H9 (cell line): ENCODE measurements at regions not wholly inside any gene's neighbourhood (a gene's known extent, or its start where the extent isn't known, plus 50 kb on each side); places are given as distances from the start of the nearest gene placed in this dataset.

ENCODE experiments used
- DNase-seq: peaks from one replicate; pipeline ENCODE4 v3.0.0-alpha.2; 2017
- H2AFZ ChIP-seq: one replicate; pipeline ENCODE4 v1.6.1; 2013; ENCODE audit warnings: mild to moderate bottlenecking, low read length, control low read depth, moderate library complexity
- H2AK5ac ChIP-seq: 2 replicates; pipeline ENCODE4 v1.6.1; 2013; ENCODE audit warnings: low read length, control low read depth, mixed read lengths; ENCODE audit not compliant: insufficient read length
- H2BK120ac ChIP-seq: one replicate; pipeline ENCODE4 v1.6.1; 2013; ENCODE audit warnings: low read depth, mild to moderate bottlenecking, low read length, control low read depth, inconsistent platforms; ENCODE audit not compliant: poor library complexity, severe bottlenecking
- H2BK12ac ChIP-seq: 2 replicates; pipeline ENCODE4 v1.6.1; 2013; ENCODE audit warnings: low read length, control low read depth, mixed read lengths, low read depth; ENCODE audit not compliant: insufficient read length
- H2BK15ac ChIP-seq: 2 replicates; pipeline ENCODE4 v1.6.1; 2013; ENCODE audit warnings: low read depth, low read length, control low read depth
- H2BK20ac ChIP-seq: one replicate; pipeline ENCODE4 v1.6.1; 2013; ENCODE audit warnings: low read depth, mild to moderate bottlenecking, low read length, control low read depth, inconsistent platforms; ENCODE audit not compliant: poor library complexity, severe bottlenecking
- H2BK5ac ChIP-seq: 2 replicates; pipeline ENCODE4 v1.6.1; 2013; ENCODE audit warnings: low read length, control low read depth, mixed read lengths; ENCODE audit not compliant: insufficient read length
- H3K14ac ChIP-seq: 2 replicates; pipeline ENCODE4 v1.6.1; 2013; ENCODE audit warnings: low read length, control low read depth; ENCODE audit not compliant: insufficient read depth
- H3K18ac ChIP-seq: 2 replicates; pipeline ENCODE4 v1.6.1; 2013; ENCODE audit warnings: low read depth, mild to moderate bottlenecking, mixed read lengths, low read length, control low read depth; ENCODE audit not compliant: insufficient read length
- H3K23ac ChIP-seq: 2 replicates; pipeline ENCODE4 v1.6.1; 2013; ENCODE audit warnings: low read length, control low read depth, mixed read lengths, low read depth; ENCODE audit not compliant: insufficient read length
- H3K23me2 ChIP-seq: 2 replicates; pipeline ENCODE4 v1.6.1; 2013; ENCODE audit warnings: low read depth, mild to moderate bottlenecking, mixed read lengths, low read length, control low read depth; ENCODE audit not compliant: insufficient read length, poor library complexity, severe bottlenecking
- H3K27ac ChIP-seq: 2 replicates; pipeline ENCODE4 v1.5.1; 2013; ENCODE audit warnings: low read length, control low read depth, mixed read lengths, low read depth; ENCODE audit not compliant: insufficient read length
- H3K27me3 ChIP-seq: 2 replicates; pipeline ENCODE4 v1.6.1; 2013; ENCODE audit warnings: low read length, control low read depth, inconsistent platforms; ENCODE audit not compliant: insufficient read depth
- H3K4ac ChIP-seq: 2 replicates; pipeline ENCODE4 v1.6.1; 2013; ENCODE audit warnings: low read depth, mild to moderate bottlenecking, control low read depth, inconsistent platforms, low read length, moderate library complexity
- H3K4me1 ChIP-seq: 2 replicates; pipeline ENCODE4 v1.6.1; 2013; ENCODE audit warnings: low read length, control low read depth, inconsistent platforms; ENCODE audit not compliant: insufficient read depth
- H3K4me2 ChIP-seq: 2 replicates; pipeline ENCODE4 v1.6.1; 2013; ENCODE audit warnings: low read length, control low read depth, mixed read lengths; ENCODE audit not compliant: insufficient read length, insufficient read depth
- H3K56ac ChIP-seq: 2 replicates; pipeline ENCODE4 v1.6.1; 2013; ENCODE audit warnings: low read depth, mild to moderate bottlenecking, mixed read lengths, low read length, control low read depth; ENCODE audit not compliant: insufficient read length
- H3K79me1 ChIP-seq: 2 replicates; pipeline ENCODE4 v1.6.1; 2013; ENCODE audit warnings: low read depth, mild to moderate bottlenecking, moderate library complexity, low read length, control low read depth, inconsistent platforms; ENCODE audit not compliant: insufficient read depth, poor library complexity, severe bottlenecking
- H3K79me2 ChIP-seq: 2 replicates; pipeline ENCODE4 v1.6.1; 2013; ENCODE audit warnings: low read length, control low read depth, inconsistent platforms; ENCODE audit not compliant: insufficient read depth
- H3K9ac ChIP-seq: 2 replicates; pipeline ENCODE4 v1.6.1; 2013; ENCODE audit warnings: low read length, control low read depth, mixed read lengths; ENCODE audit not compliant: insufficient read length; ENCODE audit errors: extremely low read depth
- H3K9me3 ChIP-seq: one replicate; pipeline ENCODE4 v1.6.1; 2013; ENCODE audit warnings: low read depth, low read length, inconsistent platforms; ENCODE audit not compliant: control insufficient read depth
- H3T11ph ChIP-seq: one replicate; pipeline ENCODE4 v1.6.1; 2013; ENCODE audit warnings: mild to moderate bottlenecking, low read length, control low read depth, inconsistent platforms
- H4K20me1 ChIP-seq: one replicate; pipeline ENCODE4 v1.6.1; 2013; ENCODE audit not compliant: control insufficient read depth, insufficient read length, insufficient read depth
- H4K5ac ChIP-seq: 2 replicates; pipeline ENCODE4 v1.6.1; 2013; ENCODE audit warnings: low read depth, mild to moderate bottlenecking, mixed read lengths, low read length, control low read depth; ENCODE audit not compliant: insufficient read length
- H4K8ac ChIP-seq: replicated peaks from 2 replicates; pipeline ENCODE4 v1.6.1; 2013; ENCODE audit warnings: low read length, control low read depth, mixed read lengths, low read depth; ENCODE audit not compliant: insufficient read length
- H4K91ac ChIP-seq: 2 replicates; pipeline ENCODE4 v1.6.1; 2013; ENCODE audit warnings: low read depth, mild to moderate bottlenecking, moderate library complexity, mixed read lengths, low read length, control low read depth; ENCODE audit not compliant: insufficient read length
- H3K27ac Mint-ChIP-seq, 3 experiments: 2 replicates in 2 of 3; 3 replicates in 1 of 3; pipeline ENCODE4 v1.8.0; 2020 to 2021; ENCODE audit warnings: mixed read lengths in 3 of 3, mild to moderate bottlenecking in 1 of 3, moderate library complexity in 1 of 3
- H3K27me3 Mint-ChIP-seq: 2 replicates; pipeline ENCODE4 v1.8.0; 2021; ENCODE audit warnings: low read depth, mild to moderate bottlenecking, moderate library complexity, mixed read lengths
- H3K36me3 Mint-ChIP-seq, 3 experiments: 2 replicates in 2 of 3; 3 replicates in 1 of 3; pipeline ENCODE4 v1.8.0; 2020 to 2021; ENCODE audit warnings: low read depth in 3 of 3, mixed read lengths in 3 of 3; ENCODE audit not compliant: insufficient read depth in 1 of 3
- H3K4me1 Mint-ChIP-seq, 2 experiments: 2 replicates each; pipeline ENCODE4 v1.8.0; 2020; ENCODE audit warnings: mixed read lengths in 2 of 2
- H3K4me3 Mint-ChIP-seq, 2 experiments: 2 replicates in 1 of 2; 3 replicates in 1 of 2; pipeline ENCODE4 v1.8.0; 2020 to 2021; ENCODE audit warnings: mild to moderate bottlenecking in 2 of 2, mixed read lengths in 2 of 2, moderate library complexity in 1 of 2
- H3K9me3 Mint-ChIP-seq, 2 experiments: 2 replicates in 1 of 2; 3 replicates in 1 of 2; pipeline ENCODE4 v1.8.0; 2020; ENCODE audit warnings: mild to moderate bottlenecking in 2 of 2, mixed read lengths in 2 of 2, moderate library complexity in 1 of 2
- whole genome bisulfite sequencing: extraction: QIAGEN DNeasy Blood & Tissue Kit; methylation state at CpG from one replicate; pipeline ENCODE4 v1.1.7; 2013; ENCODE audit warnings: missing lambda C conversion rate, low lambda C conversion rate, mixed read lengths; ENCODE audit not compliant: insufficient read length; ENCODE audit errors: extremely low coverage; 5-methylcytosine and 5-hydroxymethylcytosine counted together
- TF ChIP-seq, protein P1 (sequence below): fragments of 200-600 bp; sonication (generic); conservative IDR thresholded peaks from 3 replicates; pipeline ENCODE4 v1.8.0; 2021; ENCODE audit warnings: antibody characterized with exemption, mild to moderate bottlenecking

- no peak overlapping the region for H3K9ac ChIP-seq
- no peak overlapping the region for H3K56ac ChIP-seq
- Mint-ChIP-seq H3K9me3 (no peaks in the 10 kb centered on the region), H3K36me3 (no peaks in the 10 kb centered on the region), H3K27me3 (peaks cover 46% of the 10 kb centered on the region), H3K27ac (no peak overlapping the region), H3K4me3 (no peak overlapping the region), H3K4me1 (peaks cover 10 to 11% of the 10 kb centered on the region in 2 experiments; a peak in 3 of 4 replicates)
- H2BK12ac ChIP-seq, result no peak overlapping the region
- no CpG with 5 or more reads among the region's 3 CpGs for WGBS
- H3T11ph ChIP-seq, result no peak overlapping the region
- H2BK20ac ChIP-seq, result no peak overlapping the region
- no peak overlapping the region for H2BK120ac ChIP-seq
- H4K20me1 ChIP-seq, result no peaks in the 10 kb centered on the region
- no peaks in the 10 kb centered on the region for H3K9me3 ChIP-seq
- no peak overlapping the region for H2AFZ ChIP-seq
- no peak overlapping the region for H3K4ac ChIP-seq
- H3K14ac ChIP-seq, result no peak overlapping the region
- H3K4me1 ChIP-seq, result no peaks in the 10 kb centered on the region
- TF ChIP-seq, protein P1, sequence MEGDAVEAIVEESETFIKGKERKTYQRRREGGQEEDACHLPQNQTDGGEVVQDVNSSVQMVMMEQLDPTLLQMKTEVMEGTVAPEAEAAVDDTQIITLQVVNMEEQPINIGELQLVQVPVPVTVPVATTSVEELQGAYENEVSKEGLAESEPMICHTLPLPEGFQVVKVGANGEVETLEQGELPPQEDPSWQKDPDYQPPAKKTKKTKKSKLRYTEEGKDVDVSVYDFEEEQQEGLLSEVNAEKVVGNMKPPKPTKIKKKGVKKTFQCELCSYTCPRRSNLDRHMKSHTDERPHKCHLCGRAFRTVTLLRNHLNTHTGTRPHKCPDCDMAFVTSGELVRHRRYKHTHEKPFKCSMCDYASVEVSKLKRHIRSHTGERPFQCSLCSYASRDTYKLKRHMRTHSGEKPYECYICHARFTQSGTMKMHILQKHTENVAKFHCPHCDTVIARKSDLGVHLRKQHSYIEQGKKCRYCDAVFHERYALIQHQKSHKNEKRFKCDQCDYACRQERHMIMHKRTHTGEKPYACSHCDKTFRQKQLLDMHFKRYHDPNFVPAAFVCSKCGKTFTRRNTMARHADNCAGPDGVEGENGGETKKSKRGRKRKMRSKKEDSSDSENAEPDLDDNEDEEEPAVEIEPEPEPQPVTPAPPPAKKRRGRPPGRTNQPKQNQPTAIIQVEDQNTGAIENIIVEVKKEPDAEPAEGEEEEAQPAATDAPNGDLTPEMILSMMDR, result no peak
- no peaks in the 10 kb centered on the region for H3K79me1 ChIP-seq
- H4K8ac ChIP-seq, result no peak overlapping the region
- no peaks in the 10 kb centered on the region for H3K23me2 ChIP-seq
- H3K23ac ChIP-seq, result no peak overlapping the region
- no peak overlapping the region for H3K18ac ChIP-seq
- H3K27ac ChIP-seq, result no peak overlapping the region
- no peak overlapping the region for H2BK15ac ChIP-seq
- no peak overlapping the region for H4K5ac ChIP-seq
- no peaks in the 10 kb centered on the region for H3K27me3 ChIP-seq
- no peak overlapping the region for H3K4me2 ChIP-seq
- H3K79me2 ChIP-seq, result no peaks in the 10 kb centered on the region
- H2AK5ac ChIP-seq, result no peak overlapping the region
- no peak overlapping the region for H4K91ac ChIP-seq
- DNase-seq, result no peak
- H2BK5ac ChIP-seq, result no peak overlapping the region
Observed at GRCh38 chr20:43241057-43241702, 51.5 kb upstream of the PTPRT start.
